ENCODE measurements at regions not wholly inside any gene's neighbourhood (a gene's known extent, or its start where the extent isn't known, plus 50 kb on each side); places are given as distances from the start of the nearest gene placed in this dataset.

DNA sequence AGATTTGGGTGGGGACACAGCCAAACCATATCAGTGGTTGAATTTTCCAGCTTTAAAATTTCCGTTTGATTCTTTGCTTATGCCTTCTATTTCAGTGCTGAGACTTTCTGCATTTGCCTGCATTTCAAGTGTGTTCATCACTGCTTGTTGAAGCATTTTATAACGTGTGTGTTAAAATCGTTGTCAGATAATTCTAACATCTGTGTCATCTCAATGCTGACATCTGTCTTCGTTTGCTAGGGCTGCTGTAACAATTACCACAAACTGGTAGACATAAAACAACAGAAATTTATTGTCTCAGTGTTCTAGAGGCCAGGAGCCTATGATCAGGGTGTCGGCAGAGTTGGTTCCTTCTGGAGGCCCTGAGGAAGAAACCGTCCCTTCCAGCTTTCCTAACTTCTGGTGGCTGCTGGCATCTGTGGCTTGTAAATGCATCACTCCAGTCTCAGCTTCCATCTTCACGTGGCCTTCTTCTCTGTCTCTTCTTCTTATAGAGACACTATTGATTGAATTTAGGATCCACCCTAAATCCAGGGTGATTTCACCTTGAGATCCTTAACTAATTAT lies 71.1 kb upstream of the SDK1 start:
- TF ChIP-seq, protein P1, sequence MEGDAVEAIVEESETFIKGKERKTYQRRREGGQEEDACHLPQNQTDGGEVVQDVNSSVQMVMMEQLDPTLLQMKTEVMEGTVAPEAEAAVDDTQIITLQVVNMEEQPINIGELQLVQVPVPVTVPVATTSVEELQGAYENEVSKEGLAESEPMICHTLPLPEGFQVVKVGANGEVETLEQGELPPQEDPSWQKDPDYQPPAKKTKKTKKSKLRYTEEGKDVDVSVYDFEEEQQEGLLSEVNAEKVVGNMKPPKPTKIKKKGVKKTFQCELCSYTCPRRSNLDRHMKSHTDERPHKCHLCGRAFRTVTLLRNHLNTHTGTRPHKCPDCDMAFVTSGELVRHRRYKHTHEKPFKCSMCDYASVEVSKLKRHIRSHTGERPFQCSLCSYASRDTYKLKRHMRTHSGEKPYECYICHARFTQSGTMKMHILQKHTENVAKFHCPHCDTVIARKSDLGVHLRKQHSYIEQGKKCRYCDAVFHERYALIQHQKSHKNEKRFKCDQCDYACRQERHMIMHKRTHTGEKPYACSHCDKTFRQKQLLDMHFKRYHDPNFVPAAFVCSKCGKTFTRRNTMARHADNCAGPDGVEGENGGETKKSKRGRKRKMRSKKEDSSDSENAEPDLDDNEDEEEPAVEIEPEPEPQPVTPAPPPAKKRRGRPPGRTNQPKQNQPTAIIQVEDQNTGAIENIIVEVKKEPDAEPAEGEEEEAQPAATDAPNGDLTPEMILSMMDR (IDR thresholded peaks at IDR 0.05; ENCODE audit: insufficient read depth, low read depth, low read length, missing control alignments) = no peak
- no peak overlapping the region for H3K4me3 ChIP-seq (ENCODE audit: low read depth, low read length)
- DNase-seq (ENCODE audit: low read depth) = no peak

DNA sequence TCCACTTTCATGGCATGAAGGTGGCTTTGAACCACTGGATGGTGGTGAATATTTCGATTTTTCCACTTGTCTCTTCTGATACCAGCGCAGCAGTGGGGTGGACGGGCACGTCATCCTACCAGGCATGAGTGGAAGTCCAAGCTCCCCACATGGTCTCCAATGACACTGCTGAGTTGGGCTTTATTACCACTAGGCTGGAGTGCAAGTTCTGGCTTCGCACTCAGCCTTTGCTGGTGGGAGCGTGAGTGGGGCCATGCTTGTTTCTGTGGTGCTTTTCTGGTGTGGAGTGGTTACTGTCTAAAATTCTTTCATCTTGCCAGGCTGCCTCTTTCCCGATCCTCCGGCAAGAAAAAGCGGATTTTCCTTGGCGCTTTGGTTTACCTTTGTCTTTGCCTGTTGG lies 70.1 kb upstream of the SDK1 start:
- TF ChIP-seq, protein P1 (IDR thresholded peaks at IDR 0.05; ENCODE audit: insufficient read depth, low read depth, low read length, missing control alignments) = no peak
- DNase-seq (ENCODE audit: low read depth) = no peak
- no peak overlapping the region for H3K4me3 ChIP-seq (ENCODE audit: low read depth, low read length)

DNA sequence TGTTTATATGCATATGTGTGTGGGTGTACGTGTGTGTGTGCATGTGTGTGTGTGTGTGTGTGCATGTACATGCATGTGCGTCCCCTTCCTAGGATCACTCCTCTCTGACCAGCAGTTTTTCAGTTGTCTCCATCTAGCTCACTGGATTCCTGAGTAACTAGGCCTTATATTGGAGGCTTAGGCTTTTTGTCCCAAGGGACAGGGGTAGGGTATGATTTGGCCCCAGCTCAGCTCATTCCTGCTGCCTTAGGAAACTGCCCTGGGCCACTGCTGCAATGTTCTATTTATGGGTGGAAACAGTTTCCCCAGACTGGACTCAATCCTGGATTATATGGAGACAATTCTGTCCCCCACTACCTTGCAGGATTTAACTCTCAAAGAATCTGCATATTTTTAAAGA lies 68.8 kb upstream of the SDK1 start:
- TF ChIP-seq, protein P1 (IDR thresholded peaks at IDR 0.05; ENCODE audit: insufficient read depth, low read depth, low read length, missing control alignments) = no peak
- DNase-seq (ENCODE audit: low read depth) = no peak
- H3K4me3 ChIP-seq (ENCODE audit: low read depth, low read length) = no peak overlapping the region

DNA sequence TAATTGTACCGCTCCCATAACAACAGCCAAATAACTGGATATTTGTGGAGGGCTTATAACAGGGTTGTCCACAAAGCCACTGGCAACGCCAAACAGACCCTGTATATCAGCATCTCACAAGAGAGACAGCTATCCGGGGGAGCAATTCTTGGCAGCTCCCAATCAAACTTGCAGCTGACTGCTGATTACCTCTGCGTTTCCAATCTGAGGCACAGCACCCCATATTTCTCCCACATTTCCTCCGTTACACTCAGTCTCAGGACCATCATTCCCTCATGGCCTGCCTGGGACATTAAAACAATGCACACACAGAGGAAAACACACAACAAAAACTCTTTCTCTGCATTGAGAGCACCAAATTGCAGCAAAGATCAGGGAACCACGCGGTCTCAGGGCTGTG lies 67.8 kb upstream of the SDK1 start:
- TF ChIP-seq, protein P1 (IDR thresholded peaks at IDR 0.05; ENCODE audit: insufficient read depth, low read depth, low read length, missing control alignments) = no peak
- no peak overlapping the region for H3K4me3 ChIP-seq (ENCODE audit: low read depth, low read length)
- no peak for DNase-seq (ENCODE audit: low read depth)

DNA sequence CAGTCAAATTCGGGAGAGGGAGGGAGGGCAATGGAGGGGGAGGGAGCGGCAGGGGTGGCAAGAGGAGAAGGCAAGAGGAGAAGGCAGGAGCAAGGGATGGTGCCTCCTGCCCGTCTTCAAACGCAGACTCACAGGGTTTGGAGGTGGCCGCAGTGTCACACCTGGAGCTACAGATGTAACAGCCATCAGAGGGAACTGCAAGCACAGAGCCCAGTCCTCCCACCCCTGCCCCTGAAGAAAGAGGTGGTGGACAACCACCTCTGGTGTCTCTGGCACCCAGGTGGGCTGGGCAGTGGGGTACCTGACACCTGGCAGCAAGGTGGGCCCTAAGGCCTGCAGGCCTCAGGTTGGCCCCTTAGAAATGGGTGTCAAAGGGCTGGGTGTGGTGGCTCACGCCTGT lies 67.0 kb upstream of the SDK1 start:
- H3K4me3 ChIP-seq (ENCODE audit: low read depth, low read length) = no peak overlapping the region
- DNase-seq (ENCODE audit: low read depth) = no peak
- TF ChIP-seq, protein P1 (IDR thresholded peaks at IDR 0.05; ENCODE audit: insufficient read depth, low read depth, low read length, missing control alignments) = no peak

DNA sequence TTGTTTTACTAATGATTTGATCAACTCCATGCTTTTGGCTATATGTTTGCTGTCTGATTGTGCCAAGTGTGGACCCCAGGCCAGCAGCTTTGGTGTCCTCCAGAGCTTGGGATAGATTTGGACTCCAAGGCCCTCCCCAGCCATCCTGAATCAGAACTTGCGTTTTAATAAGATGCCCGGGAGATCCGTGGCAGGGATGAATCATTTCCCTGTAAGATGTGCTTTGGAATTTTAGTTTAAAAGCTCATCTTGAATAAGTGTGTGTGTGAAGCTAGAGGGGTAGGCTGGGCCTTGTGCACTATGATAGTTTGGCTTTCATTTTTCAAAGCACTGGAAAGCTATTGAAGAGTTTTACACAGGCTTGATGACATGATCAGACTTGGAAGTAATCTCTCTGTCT lies 66.2 kb upstream of the SDK1 start:
- H3K4me3 ChIP-seq (ENCODE audit: low read depth, low read length) = no peak overlapping the region
- TF ChIP-seq, protein P1 (IDR thresholded peaks at IDR 0.05; ENCODE audit: insufficient read depth, low read depth, low read length, missing control alignments) = no peak
- DNase-seq (ENCODE audit: low read depth) = no peak

DNA sequence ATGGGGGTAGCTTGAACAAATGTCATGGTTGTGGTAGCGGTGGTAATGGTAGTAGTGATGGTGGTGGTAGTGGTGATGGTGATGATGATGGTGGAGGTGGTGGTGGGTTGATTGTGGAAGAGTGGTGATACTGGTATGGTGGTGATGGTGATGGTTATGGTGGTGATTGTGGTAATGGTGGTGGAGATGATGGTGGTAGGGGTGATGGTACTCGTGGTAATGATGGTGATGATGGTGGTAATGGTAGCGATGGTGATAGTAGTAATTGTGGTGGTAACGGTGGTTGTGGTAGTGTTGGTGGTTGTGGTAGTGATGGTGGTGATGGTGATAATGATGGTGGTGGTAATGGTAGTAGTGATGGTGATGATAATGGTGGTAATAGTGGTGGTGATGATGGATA lies 65.7 kb upstream of the SDK1 start:
- TF ChIP-seq, protein P1 (IDR thresholded peaks at IDR 0.05; ENCODE audit: insufficient read depth, low read depth, low read length, missing control alignments) = no peak
- no peak for DNase-seq (ENCODE audit: low read depth)

More for the DNA sequence above, 65.7 kb upstream of the SDK1 start:
- H3K4me3 ChIP-seq (ENCODE audit: low read depth, low read length) = no peak overlapping the region
